ENCODE measurements at regions not wholly inside any gene's neighbourhood (a gene's known extent, or its start where the extent isn't known, plus 50 kb on each side); places are given as distances from the start of the nearest gene placed in this dataset.
"Not testable (repeated sequence)": the region's sequence is repeated elsewhere in the genome, so short reads cannot be mapped to it uniquely, and the experiment has no call there.

GRCh38 chr3:36187197-36187596, 193.1 kb upstream of the STAC start:
- not testable (repeated sequence) for TF ChIP-seq POLR2A (IDR thresholded peaks at IDR 0.05; ENCODE audit: low read depth); POLR2AphosphoS5 (IDR thresholded peaks at IDR 0.05); EP300 (IDR thresholded peaks at IDR 0.05)
- TF ChIP-seq, protein P1, sequence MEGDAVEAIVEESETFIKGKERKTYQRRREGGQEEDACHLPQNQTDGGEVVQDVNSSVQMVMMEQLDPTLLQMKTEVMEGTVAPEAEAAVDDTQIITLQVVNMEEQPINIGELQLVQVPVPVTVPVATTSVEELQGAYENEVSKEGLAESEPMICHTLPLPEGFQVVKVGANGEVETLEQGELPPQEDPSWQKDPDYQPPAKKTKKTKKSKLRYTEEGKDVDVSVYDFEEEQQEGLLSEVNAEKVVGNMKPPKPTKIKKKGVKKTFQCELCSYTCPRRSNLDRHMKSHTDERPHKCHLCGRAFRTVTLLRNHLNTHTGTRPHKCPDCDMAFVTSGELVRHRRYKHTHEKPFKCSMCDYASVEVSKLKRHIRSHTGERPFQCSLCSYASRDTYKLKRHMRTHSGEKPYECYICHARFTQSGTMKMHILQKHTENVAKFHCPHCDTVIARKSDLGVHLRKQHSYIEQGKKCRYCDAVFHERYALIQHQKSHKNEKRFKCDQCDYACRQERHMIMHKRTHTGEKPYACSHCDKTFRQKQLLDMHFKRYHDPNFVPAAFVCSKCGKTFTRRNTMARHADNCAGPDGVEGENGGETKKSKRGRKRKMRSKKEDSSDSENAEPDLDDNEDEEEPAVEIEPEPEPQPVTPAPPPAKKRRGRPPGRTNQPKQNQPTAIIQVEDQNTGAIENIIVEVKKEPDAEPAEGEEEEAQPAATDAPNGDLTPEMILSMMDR (IDR thresholded peaks at IDR 0.05): not testable (repeated sequence)

All from esophagus muscularis mucosa (tissue), 4 donors.